ENCODE measurements at regions not wholly inside any gene's neighbourhood (a gene's known extent, or its start where the extent isn't known, plus 50 kb on each side); places are given as distances from the start of the nearest gene placed in this dataset.

DNA sequence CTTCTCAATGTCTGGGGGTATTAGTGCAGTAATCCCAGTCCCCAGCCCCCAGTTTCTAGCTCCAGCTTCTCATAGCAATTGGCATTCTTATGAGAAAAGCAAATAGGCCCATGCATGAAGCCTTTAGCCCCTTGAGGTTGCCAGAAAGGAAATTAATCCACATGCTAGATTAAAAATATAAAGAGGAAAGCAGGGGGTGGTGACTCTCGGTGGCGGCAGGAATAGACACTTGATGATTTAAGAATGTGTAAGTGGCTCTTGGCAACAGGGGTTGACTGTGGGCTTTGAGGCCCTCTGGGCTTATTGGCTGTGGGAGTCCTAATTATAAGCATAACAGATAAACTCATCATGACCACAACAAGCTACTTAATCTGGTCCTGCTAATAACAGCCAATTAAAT is 1367.3 kb upstream of the FLRT2 start:
- no peak for DNase-seq (ENCODE audit: low read depth)
- TF ChIP-seq, protein P1, sequence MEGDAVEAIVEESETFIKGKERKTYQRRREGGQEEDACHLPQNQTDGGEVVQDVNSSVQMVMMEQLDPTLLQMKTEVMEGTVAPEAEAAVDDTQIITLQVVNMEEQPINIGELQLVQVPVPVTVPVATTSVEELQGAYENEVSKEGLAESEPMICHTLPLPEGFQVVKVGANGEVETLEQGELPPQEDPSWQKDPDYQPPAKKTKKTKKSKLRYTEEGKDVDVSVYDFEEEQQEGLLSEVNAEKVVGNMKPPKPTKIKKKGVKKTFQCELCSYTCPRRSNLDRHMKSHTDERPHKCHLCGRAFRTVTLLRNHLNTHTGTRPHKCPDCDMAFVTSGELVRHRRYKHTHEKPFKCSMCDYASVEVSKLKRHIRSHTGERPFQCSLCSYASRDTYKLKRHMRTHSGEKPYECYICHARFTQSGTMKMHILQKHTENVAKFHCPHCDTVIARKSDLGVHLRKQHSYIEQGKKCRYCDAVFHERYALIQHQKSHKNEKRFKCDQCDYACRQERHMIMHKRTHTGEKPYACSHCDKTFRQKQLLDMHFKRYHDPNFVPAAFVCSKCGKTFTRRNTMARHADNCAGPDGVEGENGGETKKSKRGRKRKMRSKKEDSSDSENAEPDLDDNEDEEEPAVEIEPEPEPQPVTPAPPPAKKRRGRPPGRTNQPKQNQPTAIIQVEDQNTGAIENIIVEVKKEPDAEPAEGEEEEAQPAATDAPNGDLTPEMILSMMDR (IDR thresholded peaks at IDR 0.05; ENCODE audit: control insufficient read depth, insufficient read depth, low read depth, low read length, missing control alignments), result no peak
- no peak overlapping the region for H3K4me3 ChIP-seq (ENCODE audit: control insufficient read depth, low read depth, low read length)

DNA sequence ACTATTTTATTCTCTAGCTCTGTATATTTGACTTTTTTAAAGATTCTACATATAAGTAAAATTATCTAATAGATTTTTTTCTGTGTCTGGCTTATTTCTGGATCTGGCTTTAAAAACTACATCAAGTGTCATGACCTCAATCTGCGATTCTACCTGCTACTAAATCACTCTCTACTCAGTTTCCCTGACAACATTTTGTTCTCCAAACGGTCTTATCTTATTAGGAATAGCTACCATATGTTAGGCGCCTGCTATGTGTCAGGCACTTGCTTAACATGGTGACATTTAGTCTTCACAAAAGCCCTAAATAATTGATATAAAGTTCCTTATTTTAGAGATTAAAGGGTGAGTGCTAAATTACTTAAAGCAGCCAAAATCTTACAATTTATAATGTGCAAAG is 1362.9 kb upstream of the FLRT2 start:
- DNase-seq (ENCODE audit: low read depth), result no peak
- H3K4me3 ChIP-seq (ENCODE audit: control insufficient read depth, low read depth, low read length), result no peak overlapping the region

DNA sequence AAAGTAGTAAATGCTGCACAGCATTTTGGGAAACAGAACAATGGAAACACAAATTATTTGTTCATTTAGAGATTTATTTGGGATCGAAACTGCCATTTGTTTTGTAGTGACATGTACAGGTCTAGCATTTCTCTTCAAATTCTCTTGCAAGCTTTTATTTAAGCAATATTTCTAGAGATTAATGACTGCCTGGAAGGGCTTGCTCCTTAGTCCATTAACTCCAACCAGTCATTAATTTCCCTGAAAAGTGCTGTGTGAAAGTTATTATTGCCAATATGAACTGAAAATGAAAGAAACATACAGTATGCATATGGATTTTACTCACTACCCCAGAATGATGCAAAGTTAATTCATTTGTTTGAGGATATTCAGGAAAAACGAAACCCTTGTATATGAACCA is 1349.6 kb upstream of the FLRT2 start:
- no peak overlapping the region for H3K4me3 ChIP-seq (ENCODE audit: control insufficient read depth, low read depth, low read length)
- TF ChIP-seq, protein P1 (IDR thresholded peaks at IDR 0.05; ENCODE audit: control insufficient read depth, insufficient read depth, low read depth, low read length, missing control alignments), result no peak
- no peak for DNase-seq (ENCODE audit: low read depth)

More for the DNA sequence above, 1362.9 kb upstream of the FLRT2 start:
- TF ChIP-seq, protein P1 (IDR thresholded peaks at IDR 0.05; ENCODE audit: control insufficient read depth, insufficient read depth, low read depth, low read length, missing control alignments), result no peak

DNA sequence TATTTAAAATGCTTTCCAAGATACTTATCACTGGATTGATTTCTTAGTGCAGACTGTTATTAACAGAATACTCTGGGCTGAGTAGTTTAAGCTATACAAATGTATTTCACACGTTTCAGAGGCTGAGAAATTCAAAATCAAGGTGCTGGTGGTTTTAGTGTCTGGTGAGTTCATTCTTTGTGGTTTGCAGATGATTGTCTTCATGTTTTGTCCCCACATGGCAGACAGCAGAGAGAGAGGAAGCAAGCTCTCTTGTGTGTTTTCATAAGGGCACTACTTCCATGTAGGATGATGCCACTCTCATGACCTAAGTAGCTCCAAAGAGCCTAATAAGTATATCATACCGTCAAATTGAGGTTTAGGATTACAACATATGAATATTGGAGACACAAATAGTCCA is 1348.9 kb upstream of the FLRT2 start:
- H3K4me3 ChIP-seq (ENCODE audit: control insufficient read depth, low read depth, low read length), result no peak overlapping the region
- DNase-seq (ENCODE audit: low read depth), result no peak
- TF ChIP-seq, protein P1 (IDR thresholded peaks at IDR 0.05; ENCODE audit: control insufficient read depth, insufficient read depth, low read depth, low read length, missing control alignments), result no peak

DNA sequence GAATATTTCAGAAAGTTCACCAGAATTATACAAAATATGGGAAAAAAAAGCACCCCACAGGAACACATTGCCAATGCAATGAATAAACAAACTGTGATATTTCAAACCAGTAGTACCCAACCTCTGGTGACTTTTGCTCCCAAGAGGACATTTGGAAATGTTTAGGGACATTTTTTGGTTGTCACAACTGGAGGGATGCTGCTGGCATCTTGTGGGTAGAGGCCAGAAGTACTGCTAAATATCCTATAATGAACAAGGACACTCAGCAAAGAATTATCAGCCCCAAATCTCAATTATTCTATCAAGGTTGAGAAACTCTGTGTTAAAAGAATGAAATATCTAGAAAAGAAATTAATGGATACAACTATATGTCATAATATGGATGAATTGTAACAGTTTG is 1334.4 kb upstream of the FLRT2 start:
- DNase-seq (ENCODE audit: low read depth), result no peak
- TF ChIP-seq, protein P1 (IDR thresholded peaks at IDR 0.05; ENCODE audit: control insufficient read depth, insufficient read depth, low read depth, low read length, missing control alignments), result no peak

DNA sequence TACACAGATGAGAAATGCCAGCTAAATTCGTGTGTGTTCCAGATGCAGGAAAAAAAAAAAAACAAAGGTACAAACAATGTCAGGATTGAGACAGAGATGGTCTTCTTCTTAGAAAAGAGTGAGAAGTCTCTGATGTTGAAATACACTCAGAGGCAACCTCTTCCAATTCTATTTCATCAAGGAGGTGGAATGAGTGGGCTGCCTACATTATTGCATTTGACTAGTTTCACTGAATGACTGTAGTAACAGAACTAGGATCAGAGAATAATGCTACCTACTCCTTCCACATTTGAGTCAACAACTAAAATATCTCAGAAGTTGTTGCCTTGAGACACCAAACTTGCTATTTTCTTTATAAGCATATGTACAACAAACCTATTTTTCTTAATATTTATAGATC is 1332.2 kb upstream of the FLRT2 start:
- TF ChIP-seq, protein P1 (IDR thresholded peaks at IDR 0.05; ENCODE audit: control insufficient read depth, insufficient read depth, low read depth, low read length, missing control alignments), result no peak

More for the DNA sequence above, 1334.4 kb upstream of the FLRT2 start:
- H3K4me3 ChIP-seq (ENCODE audit: control insufficient read depth, low read depth, low read length), result no peak overlapping the region

DNA sequence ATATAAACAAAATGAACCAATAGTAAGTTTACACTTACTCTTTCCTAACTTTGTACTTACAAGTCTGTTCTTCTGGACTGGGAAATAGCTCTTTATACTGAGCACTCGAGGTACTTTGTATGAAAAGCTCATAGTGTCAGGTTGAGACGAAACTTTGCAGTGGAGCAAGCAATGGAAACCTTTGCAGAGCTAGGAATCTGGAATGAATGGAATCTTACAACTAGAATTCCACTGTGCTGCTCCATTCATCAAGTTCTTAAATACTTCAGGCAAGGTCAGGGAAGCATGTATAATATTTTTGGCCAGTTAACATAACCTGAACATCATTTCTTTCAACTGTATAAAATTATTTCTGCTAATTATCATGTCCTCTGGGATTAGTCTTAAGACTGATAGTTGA is 1327.5 kb upstream of the FLRT2 start:
- TF ChIP-seq, protein P1 (IDR thresholded peaks at IDR 0.05; ENCODE audit: control insufficient read depth, insufficient read depth, low read depth, low read length, missing control alignments), result no peak
- DNase-seq (ENCODE audit: low read depth), result no peak
- no peak overlapping the region for H3K4me3 ChIP-seq (ENCODE audit: control insufficient read depth, low read depth, low read length)

More for the DNA sequence above, 1332.2 kb upstream of the FLRT2 start:
- H3K4me3 ChIP-seq (ENCODE audit: control insufficient read depth, low read depth, low read length), result no peak overlapping the region
- no peak for DNase-seq (ENCODE audit: low read depth)
